D721Med (cell line): ENCODE measurements at regions not wholly inside any gene's neighbourhood (a gene's known extent, or its start where the extent isn't known, plus 50 kb on each side); places are given as distances from the start of the nearest gene placed in this dataset.
"Not testable (repeated sequence)": the region's sequence is repeated elsewhere in the genome, so short reads cannot be mapped to it uniquely, and the experiment has no call there.

Experiments
- DNase-seq: peaks from one replicate; pipeline ENCODE4 v3.0.0; 2011; ENCODE audit warnings: low spot score; ENCODE audit not compliant: insufficient read length
- FAIRE-seq: peaks from 2 replicates; lab custom pipeline; 2011; peaks lifted over from hg19 to GRCh38; lab: Jason Lieb, UNC
- CTCF ChIP-seq: IDR thresholded peaks from 2 replicates; pipeline ENCODE4 v1.5.1; 2012; ENCODE audit warnings: mild to moderate bottlenecking, control low read depth; ENCODE audit not compliant: insufficient read depth; ENCODE audit errors: missing control alignments

- no peak for TF ChIP-seq CTCF
- DNase-seq (no peak), FAIRE-seq (no peak)
These were observed 82.0 kb upstream of the TMEM164 start for GRCh38 chrX:109920868-109921267.

DNA sequence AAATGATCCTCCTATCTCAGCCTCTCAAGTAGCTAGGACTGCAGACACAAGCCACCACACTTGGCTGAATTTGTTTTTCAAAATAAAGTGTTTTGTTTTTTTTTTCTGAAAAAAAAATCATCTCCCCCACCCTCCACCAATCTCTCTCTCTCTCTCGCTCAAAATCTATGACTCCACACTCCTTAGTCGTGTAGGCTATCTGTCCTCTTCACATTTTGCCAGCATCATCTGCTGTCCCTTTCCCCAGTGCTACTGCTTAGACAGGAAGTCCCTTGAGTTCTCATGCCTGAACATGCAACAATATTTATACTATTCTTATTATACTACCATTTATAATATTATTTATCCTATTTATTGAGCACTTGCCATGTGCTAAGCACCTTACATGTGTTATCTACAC is 80.7 kb upstream of the TMEM164 start:
- no peak for DNase-seq
- no peak for FAIRE-seq
- TF ChIP-seq CTCF = no peak

DNA sequence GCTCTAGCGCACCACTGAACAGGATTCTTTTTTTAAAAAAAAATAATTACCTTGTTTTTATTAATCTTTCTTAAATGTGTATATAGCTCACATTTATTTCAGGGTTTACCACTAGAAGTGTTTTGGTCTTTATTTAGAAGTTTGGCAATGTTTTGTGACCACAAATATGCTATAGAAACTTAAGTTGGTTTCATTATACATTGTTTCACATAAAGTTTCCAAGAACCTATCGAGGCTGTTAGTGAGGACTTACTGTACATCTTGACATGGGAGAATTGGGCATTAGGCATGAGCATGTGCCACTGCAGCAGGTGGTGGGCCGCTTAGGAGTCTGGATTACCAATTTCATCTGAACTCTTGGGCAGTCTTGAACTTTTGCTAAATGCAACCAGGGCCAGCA is 77.9 kb upstream of the TMEM164 start:
- DNase-seq = not testable (repeated sequence)
- FAIRE-seq = peak; percentile 81

DNA sequence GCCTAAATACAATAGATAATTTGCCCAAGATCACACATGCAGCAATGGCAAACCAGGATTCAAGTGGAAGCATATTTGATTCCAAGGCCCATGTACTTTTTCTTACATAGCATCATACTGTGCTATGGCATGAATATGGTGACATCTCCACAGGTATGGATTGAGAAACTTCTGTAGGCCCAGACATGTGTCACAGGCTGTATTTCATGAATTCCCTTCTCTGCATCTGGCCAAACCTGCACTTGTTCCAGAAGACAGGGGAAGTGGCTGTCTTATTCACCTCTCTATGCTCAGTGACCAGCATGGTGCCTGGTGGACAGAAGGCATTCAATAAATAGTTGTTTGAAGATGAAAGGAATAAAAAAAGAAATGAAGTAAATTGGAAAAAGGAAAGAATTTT is 77.3 kb upstream of the TMEM164 start:
- no peak for DNase-seq
- no peak for TF ChIP-seq CTCF
- no peak for FAIRE-seq

GRCh38 chrX:109926118-109926517 is 76.8 kb upstream of the TMEM164 start:
- no peak for FAIRE-seq
- no peak for TF ChIP-seq CTCF
- DNase-seq = no peak

GRCh38 chrX:109926743-109927662 is 75.9 kb upstream of the TMEM164 start:
- FAIRE-seq (no peak), DNase-seq (no peak)
- TF ChIP-seq CTCF = no peak

DNA sequence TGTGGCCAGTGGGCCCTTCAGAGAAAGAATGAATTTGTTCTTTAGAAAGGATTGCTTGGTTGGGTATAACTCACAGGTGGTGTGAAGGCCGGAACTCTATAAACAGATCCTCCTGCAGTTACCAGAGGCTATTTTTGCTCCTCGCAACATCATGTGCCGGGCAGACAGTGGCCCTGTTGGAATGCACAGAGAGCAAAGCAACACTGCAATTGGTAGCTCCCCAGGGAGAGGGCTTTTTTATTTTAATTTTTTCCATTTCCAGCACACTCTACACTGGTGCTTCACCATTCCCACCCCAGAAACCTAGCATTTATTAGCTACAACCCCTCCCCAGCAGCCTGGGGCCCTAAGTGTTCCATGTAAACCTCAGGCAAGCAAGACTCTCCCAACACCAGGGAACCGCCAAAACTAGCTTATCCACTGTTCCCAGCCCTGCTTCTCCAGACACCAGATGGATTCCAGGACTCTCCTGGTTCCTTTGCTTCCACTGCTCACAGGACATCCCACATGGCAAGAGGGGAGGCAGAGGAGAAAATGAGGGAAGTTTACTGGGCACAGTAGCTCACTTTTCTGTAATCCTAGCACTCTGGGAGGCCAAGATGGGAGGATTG is 75.1 kb upstream of the TMEM164 start:
- TF ChIP-seq CTCF = no peak
- FAIRE-seq = no peak
- no peak for DNase-seq
